H1 (cell line): ENCODE measurements at regions not wholly inside any gene's neighbourhood (a gene's known extent, or its start where the extent isn't known, plus 50 kb on each side); places are given as distances from the start of the nearest gene placed in this dataset.
A peak's percentile ranks its signal among the peaks of the same experiment; 100 is the strongest.

ENCODE experiments used
- CTCF ChIA-PET: fragments of 300-600 bp; sonication (Branson Sonifier 250); formaldehyde crosslinking; loops from one replicate; lab custom pipeline; 2021; ENCODE audit not compliant: partially characterized antibody; lab: Charles Lee
- POLR2A ChIA-PET: fragments of 300-600 bp; sonication (Branson Sonifier 250); formaldehyde crosslinking; loops from one replicate; lab custom pipeline; 2021; ENCODE audit warnings: inconsistent platforms; ENCODE audit not compliant: partially characterized antibody; lab: Charles Lee
- DNase-seq, 2 experiments: peaks; one replicate each; pipeline versions ENCODE4 v3.0.0 to v3.0.0-alpha.2; 2010 to 2022; ENCODE audit warnings: low spot score in 2 of 2, low read depth in 1 of 2, mixed read lengths in 1 of 2
- FAIRE-seq: peaks from 2 replicates; lab custom pipeline; 2011; peaks lifted over from hg19 to GRCh38; lab: Jason Lieb, UNC
- H2AFZ ChIP-seq: 2 replicates; pipeline ENCODE4 v1.8.1; 2012; ENCODE audit warnings: low read length, inconsistent platforms
- H2AK5ac ChIP-seq: 2 replicates; pipeline ENCODE4 v1.6.1; 2013; ENCODE audit warnings: low read depth, low read length
- H2BK120ac ChIP-seq: replicated peaks from 2 replicates; pipeline ENCODE3; 2013; ENCODE audit warnings: low read depth, low read length, inconsistent platforms
- H2BK12ac ChIP-seq: 2 replicates; pipeline ENCODE4 v1.6.1; 2013; ENCODE audit warnings: low read depth, low read length
- H2BK15ac ChIP-seq: 2 replicates; pipeline ENCODE4 v1.6.1; 2013; ENCODE audit warnings: low read length
- H2BK20ac ChIP-seq: 2 replicates; pipeline ENCODE4 v1.6.1; 2013; ENCODE audit warnings: low read length
- H2BK5ac ChIP-seq: 2 replicates; pipeline ENCODE4 v1.6.1; 2013; ENCODE audit warnings: low read depth, low read length
- H3K14ac ChIP-seq: 2 replicates; pipeline ENCODE4 v1.6.1; 2013; ENCODE audit warnings: inconsistent platforms; ENCODE audit not compliant: insufficient read length
- H3K18ac ChIP-seq: 2 replicates; pipeline ENCODE4 v1.6.1; 2013; ENCODE audit warnings: low read length; ENCODE audit errors: extremely low read depth
- H3K23ac ChIP-seq: 2 replicates; pipeline ENCODE4 v1.6.1; 2013; ENCODE audit warnings: inconsistent platforms; ENCODE audit not compliant: insufficient read length
- H3K23me2 ChIP-seq: 2 replicates; pipeline ENCODE4 v1.6.1; 2013; ENCODE audit warnings: low read depth, low read length
- H3K27ac ChIP-seq: 2 replicates; pipeline ENCODE4 v1.6.1; 2011; ENCODE audit warnings: low read depth, low read length, inconsistent platforms
- H3K27me3 ChIP-seq, 4 experiments: replicated peaks in 1 of 4; 1 replicate in 1 of 4; 2 replicates in 3 of 4; pipeline versions ENCODE4 v1.6.1 to v1.8.1; 2011 to 2013; ENCODE audit warnings: low read length in 3 of 4, mild to moderate bottlenecking in 3 of 4, inconsistent platforms in 2 of 4, mixed read lengths in 2 of 4, moderate library complexity in 1 of 4; ENCODE audit not compliant: control insufficient read depth in 3 of 4, insufficient read depth in 3 of 4; ENCODE audit errors: extremely low read depth in 1 of 4
- H3K36me3 ChIP-seq, 4 experiments: 2 replicates each; pipeline versions ENCODE4 v1.6.1 to v1.8.1; 2011 to 2013; ENCODE audit warnings: mild to moderate bottlenecking in 4 of 4, low read length in 3 of 4, moderate library complexity in 2 of 4, control low read depth in 1 of 4, inconsistent platforms in 1 of 4; ENCODE audit not compliant: insufficient read depth in 4 of 4, control insufficient read depth in 2 of 4
- H3K4ac ChIP-seq: replicated peaks from 2 replicates; pipeline ENCODE3; 2013; ENCODE audit warnings: low read length, low read depth, mixed read lengths, inconsistent platforms; ENCODE audit not compliant: insufficient read length
- H3K4me1 ChIP-seq, 4 experiments: replicated peaks in 1 of 4; 1 replicate in 1 of 4; 2 replicates in 3 of 4; pipeline versions ENCODE4 v1.6.1 to v1.8.1; 2011 to 2013; ENCODE audit warnings: low read length in 3 of 4, inconsistent platforms in 2 of 4, mixed read lengths in 1 of 4; ENCODE audit not compliant: insufficient read depth in 4 of 4, control insufficient read depth in 3 of 4
- H3K4me2 ChIP-seq, 2 experiments: 2 replicates each; pipeline versions ENCODE4 v1.6.1 to v1.8.1; 2011 to 2013; ENCODE audit warnings: low read depth in 2 of 2, low read length in 2 of 2, control low read depth in 1 of 2, inconsistent platforms in 1 of 2, mild to moderate bottlenecking in 1 of 2; ENCODE audit not compliant: insufficient read depth in 1 of 2
- H3K4me3 ChIP-seq, 4 experiments: fragments of 200-600, 300-600 bp in 1 of 4; sonication (generic), shearing (Covaris generic), sonication (Bioruptor Twin) in 1 of 4; 2 replicates each; pipeline versions ENCODE4 v1.5.1 to v1.8.1; 2011 to 2016; ENCODE audit warnings: low read length in 4 of 4, low read depth in 3 of 4, control low read depth in 2 of 4, inconsistent platforms in 2 of 4, mild to moderate bottlenecking in 2 of 4, mixed read lengths in 1 of 4, moderate library complexity in 1 of 4; ENCODE audit not compliant: insufficient read depth in 2 of 4; ENCODE audit errors: extremely low read depth in 1 of 4
- H3K56ac ChIP-seq: replicated peaks from 2 replicates; pipeline ENCODE3; 2013; ENCODE audit warnings: low read depth, mild to moderate bottlenecking, mixed read lengths, low read length, inconsistent platforms; ENCODE audit not compliant: insufficient read length
- H3K79me1 ChIP-seq: 2 replicates; pipeline ENCODE4 v1.6.1; 2013; ENCODE audit warnings: low read depth, low read length, control low read depth
- H3K79me2 ChIP-seq, 2 experiments: 2 replicates each; pipeline versions ENCODE4 v1.6.1 to v1.8.1; 2012 to 2013; ENCODE audit warnings: low read length in 2 of 2, mild to moderate bottlenecking in 2 of 2, inconsistent platforms in 1 of 2; ENCODE audit not compliant: insufficient read depth in 2 of 2, control insufficient read depth in 1 of 2
- H3K9ac ChIP-seq, 4 experiments: replicated peaks in 1 of 4; 1 replicate in 1 of 4; 2 replicates in 3 of 4; pipeline versions ENCODE4 v1.6.1 to v1.8.1; 2011 to 2013; ENCODE audit warnings: low read depth in 3 of 4, low read length in 3 of 4, control low read depth in 2 of 4, mild to moderate bottlenecking in 2 of 4, moderate library complexity in 2 of 4, inconsistent platforms in 1 of 4; ENCODE audit errors: extremely low read depth in 1 of 4
- H3K9me3 ChIP-seq, 2 experiments: 2 replicates each; pipeline versions ENCODE4 v1.6.1 to v1.8.1; 2012 to 2013; ENCODE audit warnings: mild to moderate bottlenecking in 2 of 2, moderate library complexity in 2 of 2, control low read depth in 1 of 2, inconsistent platforms in 1 of 2, low read depth in 1 of 2, low read length in 1 of 2, mixed read lengths in 1 of 2; ENCODE audit not compliant: insufficient read depth in 2 of 2
- H4K20me1 ChIP-seq, 2 experiments: replicated peaks in 1 of 2; 2 replicates each; pipeline versions ENCODE3 to v1.8.1; 2011 to 2013; ENCODE audit warnings: inconsistent platforms in 2 of 2, low read length in 2 of 2, mild to moderate bottlenecking in 1 of 2; ENCODE audit not compliant: insufficient read depth in 2 of 2, control insufficient read depth in 1 of 2
- H4K5ac ChIP-seq: 2 replicates; pipeline ENCODE4 v1.6.1; 2013; ENCODE audit warnings: low read length, low read depth, mixed read lengths, inconsistent platforms; ENCODE audit not compliant: insufficient read length
- H4K8ac ChIP-seq: 2 replicates; pipeline ENCODE4 v1.8.0; 2013; ENCODE audit warnings: mild to moderate bottlenecking, moderate library complexity, low read length, inconsistent platforms; ENCODE audit not compliant: insufficient read depth; ENCODE audit errors: extremely low read depth
- H4K91ac ChIP-seq: replicated peaks from 2 replicates; pipeline ENCODE3; 2013; ENCODE audit warnings: low read length, mixed read lengths, inconsistent platforms; ENCODE audit not compliant: insufficient read length
- CBX8 ChIP-seq: fragments of 300-800, 300-1000 bp; sonication (generic); IDR thresholded peaks from 2 replicates; pipeline ENCODE4 v1.7.1; 2016; ENCODE audit warnings: low read depth, low read length, borderline replicate concordance
- CEBPB ChIP-seq: IDR thresholded peaks from 2 replicates; pipeline ENCODE4 v1.6.1; 2012; ENCODE audit warnings: low read depth, low read length
- CHD1 ChIP-seq: IDR thresholded peaks from 2 replicates; pipeline ENCODE4 v1.6.1; 2012; ENCODE audit warnings: low read depth, low read length, improper control_type of control experiment
- CTBP2 ChIP-seq: IDR thresholded peaks from 2 replicates; pipeline ENCODE4 v1.7.0; 2011; ENCODE audit warnings: borderline replicate concordance, mild to moderate bottlenecking, moderate library complexity, mixed read lengths, low read length; ENCODE audit not compliant: insufficient read depth, insufficient read length
- CTCF ChIP-seq, 3 experiments: IDR thresholded peaks; 1 replicate in 2 of 3; 2 replicates in 1 of 3; pipeline versions ENCODE4 v1.5.1 to v1.6.1; 2011; ENCODE audit warnings: low read length in 3 of 3, mild to moderate bottlenecking in 3 of 3, inconsistent platforms in 2 of 3, low read depth in 1 of 3, moderate library complexity in 1 of 3; ENCODE audit not compliant: insufficient read depth in 1 of 3; ENCODE audit errors: control extremely low read depth in 1 of 3
- EP300 ChIP-seq, 2 experiments: IDR thresholded peaks; 1 replicate in 1 of 2; 2 replicates in 1 of 2; pipeline ENCODE4 v1.6.1; 2011 to 2012; ENCODE audit warnings: low read depth in 2 of 2, low read length in 2 of 2, mild to moderate bottlenecking in 2 of 2, borderline replicate concordance in 1 of 2, inconsistent platforms in 1 of 2, moderate library complexity in 1 of 2
- FOSL1 ChIP-seq: IDR thresholded peaks from 2 replicates; pipeline ENCODE4 v1.6.1; 2011; ENCODE audit warnings: mild to moderate bottlenecking, low read depth, low read length, moderate library complexity; ENCODE audit not compliant: insufficient read depth
- RAD21 ChIP-seq, 2 experiments: IDR thresholded peaks in 1 of 2; conservative IDR thresholded peaks in 1 of 2; 2 replicates each; pipeline ENCODE4 v1.6.1; 2011; ENCODE audit warnings: low read depth in 2 of 2, low read length in 2 of 2, improper control_type of control experiment in 1 of 2, inconsistent platforms in 1 of 2, mild to moderate bottlenecking in 1 of 2, moderate library complexity in 1 of 2
- SP4 ChIP-seq: IDR thresholded peaks from 2 replicates; pipeline ENCODE4 v1.6.1; 2012; ENCODE audit warnings: low read length, inconsistent platforms
- SUZ12 ChIP-seq: fragments of 200-600 bp; sonication (generic); IDR thresholded peaks from 2 replicates; pipeline ENCODE4 v1.6.1; 2012; ENCODE audit warnings: mild to moderate bottlenecking, inconsistent platforms, low read length, moderate library complexity, mixed read lengths
- ZNF274 ChIP-seq: IDR thresholded peaks from 2 replicates; pipeline ENCODE4 v1.7.0; 2012; ENCODE audit warnings: low read length, borderline replicate concordance; ENCODE audit errors: extremely low read depth
- WGBS, 2 experiments: shearing (Covaris generic) in 1 of 2; methylation state at CpG; one replicate each; pipeline versions ENCODE4 v1.1.6 to v1.1.7; 2013 to 2015; ENCODE audit warnings: low lambda C conversion rate in 2 of 2, mixed read lengths in 2 of 2, inconsistent platforms in 1 of 2, low coverage in 1 of 2, missing lambda C conversion rate in 1 of 2; ENCODE audit not compliant: insufficient replicate concordance in 2 of 2, insufficient coverage in 1 of 2, insufficient read length in 1 of 2; ENCODE audit errors: extremely low coverage in 1 of 2, missing lambda C conversion rate in 1 of 2; 5-methylcytosine and 5-hydroxymethylcytosine counted together

- H4K91ac ChIP-seq: no peak overlapping the region
- H3K18ac ChIP-seq: no peak overlapping the region
- H3K4me3 ChIP-seq: no peak overlapping the region
- H3K4me2 ChIP-seq: no peak overlapping the region
- no peak overlapping the region for H2BK5ac ChIP-seq
- H2BK15ac ChIP-seq: no peak overlapping the region
- no peak overlapping the region for H3K27ac ChIP-seq
- no peak overlapping the region for H2BK120ac ChIP-seq
- no peaks in the 10 kb centered on the region for H3K79me1 ChIP-seq
- no peak overlapping the region for H3K9ac ChIP-seq
- ChIA-PET POLR2A (no interaction called here), CTCF (interaction anchor here (1.2 kb wide), 1 partner anchor 10 kb away, joined by 3 read pairs; no protein-coding TSS in a partner anchor)
- H2AK5ac ChIP-seq: no peak overlapping the region
- H3K36me3 ChIP-seq: no peaks in the 10 kb centered on the region
- no peak overlapping the region for H3K14ac ChIP-seq
- no peak overlapping the region for H3K23ac ChIP-seq
- DNase-seq (no peak), FAIRE-seq (peak; percentile 32)
- no peak overlapping the region for H2BK20ac ChIP-seq
- no peak overlapping the region for H3K4ac ChIP-seq
- no peaks in the 10 kb centered on the region; a peak in 1 of 7 replicates for H3K27me3 ChIP-seq
- WGBS, 2 experiments: 62% methylated on average over 1 of the region's 1 CpG; no CpG with 5 or more reads in 1 of the 2 experiments
- H4K20me1 ChIP-seq: no peaks in the 10 kb centered on the region
- no peak overlapping the region for H2AFZ ChIP-seq
- 0 out of 4 replicates have a peak, but pooled peaks cover 0 to 3% of the 10 kb centered on the region in 2 experiments for H3K9me3 ChIP-seq
- H4K8ac ChIP-seq: no peak overlapping the region
- H3K4me1 ChIP-seq: no peaks in the 10 kb centered on the region
- no peak overlapping the region for H3K56ac ChIP-seq
- no peak overlapping the region for H4K5ac ChIP-seq
- no peaks in the 10 kb centered on the region; the same call in 1 of the 2 replicates for H3K23me2 ChIP-seq
- no peaks in the 10 kb centered on the region for H3K79me2 ChIP-seq
- no peak overlapping the region for H2BK12ac ChIP-seq
- TF ChIP-seq RAD21 (IDR thresholded peaks at IDR 0.05 in 1 of 2, conservative IDR thresholded peaks at IDR 0.05 in 1 of 2; ENCODE audit: low read depth in 2 of 2, low read length in 2 of 2) (no peak), EP300 (IDR thresholded peaks at IDR 0.05; ENCODE audit: borderline replicate concordance in 1 of 2, low read depth in 2 of 2, low read length in 2 of 2) (no peak), SP4 (no peak), CTBP2 (no peak), ZNF274 (no peak), CTCF (IDR thresholded peaks at IDR 0.05; ENCODE audit: control extremely low read depth in 1 of 3, insufficient read depth in 1 of 3, low read depth in 1 of 3, low read length in 3 of 3) (no peak), FOSL1 (no peak), CBX8 (no peak), SUZ12 (no peak), CEBPB (no peak), CHD1 (no peak)
Observed at GRCh38 chr2:41791523-41791922, 256.3 kb upstream of the PKDCC start.
